HG02852 (cell line): ENCODE measurements at regions not wholly inside any gene's neighbourhood (a gene's known extent, or its start where the extent isn't known, plus 50 kb on each side); places are given as distances from the start of the nearest gene placed in this dataset.
"Not testable (repeated sequence)": the region's sequence is repeated elsewhere in the genome, so short reads cannot be mapped to it uniquely, and the experiment has no call there.

Experiments used
- ATAC-seq: cut with Tn5 transposase; IDR thresholded peaks from one replicate; pipeline ENCODE4 v1.9.1; 2021; ENCODE audit warnings: mild to moderate bottlenecking, moderate library complexity; ENCODE audit not compliant: unreplicated experiment

DNA sequence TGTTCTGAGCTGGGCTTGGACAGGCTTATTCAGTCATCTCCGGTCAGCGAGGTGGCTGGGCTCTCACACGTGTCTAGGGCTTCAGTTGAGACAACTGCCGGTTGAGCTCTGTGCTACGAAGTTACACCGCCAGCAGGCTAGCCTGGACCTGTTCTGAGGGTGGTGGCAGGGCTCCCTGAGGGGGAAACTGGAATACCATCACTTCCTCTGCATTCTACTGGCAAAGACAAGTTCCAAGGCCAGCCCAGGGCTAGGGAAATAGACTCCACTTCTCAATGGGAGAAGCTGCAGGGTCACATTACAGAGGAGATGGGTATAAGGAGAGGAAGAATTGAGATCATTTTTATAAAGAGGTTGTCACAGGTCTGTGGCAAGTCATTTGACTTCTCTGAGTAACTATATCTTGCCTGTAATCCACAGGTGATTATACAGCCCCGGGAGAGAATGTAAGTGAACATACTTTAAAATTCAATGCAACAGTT, 106.8 kb upstream of the IL12A start:
- no peak for ATAC-seq

- no peak for ATAC-seq
Observed at GRCh38 chr3:159882367-159882766, 106.3 kb upstream of the IL12A start.

DNA sequence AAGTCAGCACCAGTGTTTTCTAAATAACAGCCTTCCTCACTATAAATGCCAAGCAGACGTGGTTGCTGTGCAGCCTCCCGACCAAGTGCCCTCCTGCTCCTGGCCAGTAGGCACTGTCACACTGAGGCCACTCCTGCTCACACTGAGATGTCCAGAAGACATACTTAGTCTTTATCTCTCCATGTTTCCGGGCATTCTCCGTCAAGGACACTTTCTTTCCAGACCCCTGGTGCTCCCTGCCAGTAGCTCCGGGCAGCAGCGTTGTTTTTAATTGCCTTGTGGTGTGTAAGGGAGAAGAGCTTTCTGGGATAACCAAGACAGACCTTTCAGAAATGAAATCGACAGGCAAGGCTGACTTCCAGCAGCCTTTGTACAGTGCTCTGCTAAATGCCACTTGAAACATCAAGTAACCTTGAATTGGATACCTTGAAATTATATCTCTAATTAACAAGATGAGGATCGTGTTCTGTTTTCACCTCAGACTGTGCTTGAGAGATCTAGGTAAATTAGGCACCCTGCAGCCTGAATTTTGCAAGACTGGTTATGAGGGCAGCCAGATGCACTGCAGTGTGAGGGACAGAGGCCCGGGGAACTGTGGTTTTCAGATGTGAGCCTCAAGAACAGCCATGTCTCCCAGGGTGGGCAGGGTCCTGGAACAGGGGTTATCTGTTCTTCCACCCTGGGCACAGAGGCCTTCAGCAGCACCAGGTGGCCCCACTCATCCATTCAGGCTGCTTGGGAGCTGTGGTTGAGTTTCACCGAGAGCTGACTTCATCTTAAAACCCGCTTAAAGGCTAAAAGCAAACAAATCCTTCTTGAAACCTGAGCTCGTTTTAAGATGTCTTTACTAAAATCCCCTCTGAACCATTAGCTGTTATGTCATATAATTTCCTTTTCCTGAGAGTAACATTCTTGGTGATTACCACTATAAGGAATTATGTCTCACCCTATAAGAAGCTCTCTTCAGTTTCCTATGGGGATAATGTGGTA, 105.5 kb upstream of the IL12A start:
- ATAC-seq: peak; percentile 32

- ATAC-seq: no peak
Observed at GRCh38 chr3:159884661-159885402, 103.8 kb upstream of the IL12A start.

GRCh38 chr3:159886050-159886449, 102.6 kb upstream of the IL12A start:
- ATAC-seq: peak; percentile 81

GRCh38 chr3:159886530-159886929, 102.1 kb upstream of the IL12A start:
- ATAC-seq: not testable (repeated sequence)

- ATAC-seq: no peak
Observed at GRCh38 chr3:159887168-159887567, 101.5 kb upstream of the IL12A start.

- no peak for ATAC-seq
Observed at GRCh38 chr3:159887911-159888310, 100.7 kb upstream of the IL12A start.

GRCh38 chr3:159892171-159892795, 96.4 kb upstream of the IL12A start:
- no peak for ATAC-seq

DNA sequence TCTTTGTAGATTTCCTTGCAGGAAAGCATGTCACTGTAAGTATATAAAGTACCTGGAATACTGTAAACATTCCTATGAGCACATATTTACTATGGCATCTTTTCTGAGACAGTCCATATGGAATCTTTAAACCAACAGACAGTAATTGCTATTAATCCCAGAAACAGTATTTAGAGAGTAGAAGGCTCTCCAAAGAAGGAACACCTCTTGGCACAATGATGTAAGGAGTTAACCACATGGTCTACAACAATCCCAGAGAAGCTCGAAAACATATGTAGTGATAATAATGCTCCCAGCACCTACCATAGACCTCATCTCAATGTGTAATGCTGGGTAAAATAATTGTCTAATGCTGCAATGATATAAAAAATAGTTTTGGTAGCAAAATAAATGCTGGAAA, 95.8 kb upstream of the IL12A start:
- no peak for ATAC-seq

- ATAC-seq: no peak
Observed at GRCh38 chr3:159894386-159894785, 94.2 kb upstream of the IL12A start.

GRCh38 chr3:159895430-159895829, 93.2 kb upstream of the IL12A start:
- no peak for ATAC-seq

- no peak for ATAC-seq
Observed at GRCh38 chr3:159896543-159896942, 92.1 kb upstream of the IL12A start.

DNA sequence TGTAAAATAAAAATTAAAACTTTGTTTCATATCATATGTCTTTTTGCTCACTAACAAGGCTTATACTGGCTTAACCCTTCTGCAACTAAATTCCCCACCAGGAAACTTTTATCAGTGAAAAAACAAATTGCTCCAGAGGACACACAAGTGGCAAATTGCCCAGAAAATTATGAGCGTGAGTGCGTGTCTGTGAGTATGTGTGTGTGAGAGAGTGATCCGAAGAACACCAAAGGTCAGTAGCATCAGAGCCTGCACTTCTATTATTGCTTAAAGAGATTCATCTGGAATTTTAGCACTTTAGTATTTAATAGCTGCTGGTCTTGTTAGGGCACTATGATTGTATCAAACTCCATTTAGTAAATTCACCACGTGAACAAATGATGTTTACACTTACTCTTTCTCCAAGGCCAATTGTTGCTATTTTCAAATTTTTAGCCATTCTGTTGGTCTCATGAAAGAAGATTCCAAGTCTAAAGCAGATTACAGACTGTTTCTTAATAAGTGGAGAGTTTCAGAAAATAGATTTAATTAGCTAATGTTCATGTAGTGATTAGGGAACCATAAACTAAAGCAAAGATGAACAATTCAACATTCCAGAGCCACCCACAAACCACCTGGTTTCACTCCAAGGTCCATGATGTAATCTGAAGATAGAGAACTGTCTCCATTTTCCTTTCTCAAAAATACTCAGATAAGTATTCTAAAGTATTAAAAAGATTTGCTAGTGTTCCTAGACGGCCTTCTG, 91.1 kb upstream of the IL12A start:
- no peak for ATAC-seq

DNA sequence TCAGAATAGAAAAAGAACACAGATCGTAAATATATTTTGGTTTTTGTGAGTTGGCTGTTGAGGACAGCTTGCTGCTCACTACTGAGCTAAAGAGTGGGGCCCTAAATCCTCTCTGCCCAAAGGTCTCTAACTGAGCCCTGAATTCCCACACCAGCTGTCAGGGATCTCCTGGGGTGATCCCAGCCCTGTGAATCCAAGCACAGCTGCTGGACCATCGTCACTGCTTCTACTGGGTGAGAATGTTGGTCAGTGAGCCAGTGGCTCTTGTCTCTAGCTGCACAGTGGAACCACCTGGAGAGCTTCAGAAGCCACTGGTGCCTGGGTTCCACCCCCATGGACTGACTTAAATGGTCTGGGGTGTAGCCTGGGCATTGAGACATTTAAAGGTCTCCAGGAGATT, 90.5 kb upstream of the IL12A start:
- ATAC-seq: no peak

DNA sequence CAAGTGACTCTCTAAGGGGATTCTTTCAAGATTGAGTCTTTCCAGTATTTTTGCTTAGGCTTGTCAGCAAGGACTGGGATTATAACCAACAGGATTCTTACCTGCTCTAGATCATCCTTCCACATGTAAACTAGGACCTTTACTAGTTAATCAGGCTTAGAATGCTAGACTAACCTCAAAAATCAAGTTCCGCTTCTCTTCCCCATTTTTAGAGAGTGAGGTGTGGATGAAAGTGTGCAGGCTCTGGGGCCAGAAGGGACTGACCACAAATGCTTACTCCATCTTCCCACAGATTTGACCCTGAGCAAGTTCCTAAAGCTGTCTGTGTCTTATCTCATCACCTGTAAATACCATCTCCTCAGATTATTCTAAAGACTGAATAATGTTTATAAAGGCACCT, 89.5 kb upstream of the IL12A start:
- no peak for ATAC-seq

DNA sequence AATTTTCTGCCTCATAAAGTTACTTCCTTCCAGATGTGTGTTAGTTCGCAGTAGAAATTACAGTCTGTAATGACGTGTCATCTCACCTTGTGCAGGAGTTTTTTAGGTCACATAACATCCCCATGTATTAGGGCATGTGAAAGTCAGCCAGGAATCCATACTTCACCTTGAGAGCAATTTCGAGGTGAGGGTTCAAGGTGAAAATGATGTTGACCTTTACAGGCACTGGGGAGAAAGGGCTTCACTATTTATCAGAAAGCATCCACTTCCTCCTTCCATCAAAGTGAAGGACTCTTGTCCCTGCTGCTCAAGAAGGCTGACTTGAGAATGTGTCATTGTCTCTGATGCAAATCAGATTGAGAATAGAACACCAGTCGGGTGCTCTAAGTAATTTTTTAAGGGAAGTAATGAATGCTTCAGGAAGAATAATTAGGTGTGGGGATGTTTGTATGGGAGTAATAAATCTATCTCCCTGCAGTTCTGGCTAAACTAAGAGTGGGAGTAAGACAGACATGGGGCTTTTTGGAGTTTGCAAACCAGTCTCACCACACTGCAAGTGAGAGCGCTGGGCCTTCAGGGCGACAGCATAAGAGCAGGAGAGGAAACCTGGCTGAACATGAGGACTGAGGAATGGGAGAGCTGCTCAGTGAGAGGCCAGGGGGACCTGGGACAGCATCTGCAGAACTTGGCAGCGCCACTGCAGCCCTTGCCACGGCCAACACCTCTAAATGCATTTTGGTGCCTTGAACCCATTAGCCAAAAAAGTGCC, 85.9 kb upstream of the IL12A start:
- ATAC-seq: peak; percentile 69

GRCh38 chr3:159904455-159904854, 84.2 kb upstream of the IL12A start:
- ATAC-seq: peak; percentile 27

GRCh38 chr3:159904911-159905310, 83.7 kb upstream of the IL12A start:
- ATAC-seq: no peak

DNA sequence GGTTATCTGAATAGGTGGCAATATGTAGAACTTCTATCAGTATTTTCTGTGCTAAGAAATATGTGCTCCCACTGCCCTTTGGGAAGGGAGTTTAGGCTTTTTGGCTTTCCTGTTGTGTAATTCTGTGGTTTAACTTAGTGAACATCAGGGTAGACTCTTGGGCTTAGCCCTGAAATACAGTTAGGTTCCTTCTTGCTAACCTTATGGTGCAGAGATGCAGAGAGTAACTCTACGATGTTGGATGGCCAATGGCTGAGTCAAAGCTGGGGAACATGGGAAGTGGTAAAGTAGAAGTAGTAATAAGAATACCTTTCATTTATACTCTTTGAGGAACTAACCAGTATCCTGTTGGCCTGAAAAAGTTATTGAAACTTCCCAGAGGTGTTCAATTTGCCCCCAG, 80.8 kb upstream of the IL12A start:
- ATAC-seq: no peak
